ENCODE measurements at regions not wholly inside any gene's neighbourhood (a gene's known extent, or its start where the extent isn't known, plus 50 kb on each side); places are given as distances from the start of the nearest gene placed in this dataset.

GRCh38 chr16:65832679-65833078 lies 533.8 kb upstream of the CDH5 start:
- TF ChIP-seq CTCF (IDR thresholded peaks at IDR 0.05) = no peak

GRCh38 chr16:65831903-65832666 lies 534.4 kb upstream of the CDH5 start:
- no peak for TF ChIP-seq CTCF (IDR thresholded peaks at IDR 0.05)

GRCh38 chr16:65829076-65829475 lies 537.4 kb upstream of the CDH5 start:
- TF ChIP-seq CTCF (IDR thresholded peaks at IDR 0.05) = no peak

GRCh38 chr16:65828296-65828695 lies 538.2 kb upstream of the CDH5 start:
- no peak for TF ChIP-seq CTCF (IDR thresholded peaks at IDR 0.05)

- no peak for TF ChIP-seq CTCF (IDR thresholded peaks at IDR 0.05)
Measured at GRCh38 chr16:65827231-65827630, 539.3 kb upstream of the CDH5 start.

GRCh38 chr16:65825191-65825856 lies 541.2 kb upstream of the CDH5 start:
- TF ChIP-seq CTCF (IDR thresholded peaks at IDR 0.05) = no peak

- TF ChIP-seq CTCF (IDR thresholded peaks at IDR 0.05) = no peak
Measured at GRCh38 chr16:65822148-65822547, 544.3 kb upstream of the CDH5 start.
